ENCODE measurements at regions not wholly inside any gene's neighbourhood (a gene's known extent, or its start where the extent isn't known, plus 50 kb on each side); places are given as distances from the start of the nearest gene placed in this dataset.
A peak's percentile ranks its signal among the peaks of the same experiment; 100 is the strongest.

GRCh38 chr5:42970636-42971559 lies 69.2 kb downstream of the ANXA2R start:
- ATAC-seq (ENCODE audit: low FRiP score in 2 of 2) (no peak), DNase-seq (peak in 1 of 2 donors; percentile 59)
- Histone ChIP-seq H3K4me3 (no peak overlapping the region), H3K9me3 (no peaks in the 10 kb centered on the region), H3K4me1 (no peaks in the 10 kb centered on the region), H3K36me3 (no peaks in the 10 kb centered on the region), H3K27me3 (no peaks in the 10 kb centered on the region), H3K27ac (no peak overlapping the region)
- TF ChIP-seq POLR2A (IDR thresholded peaks at IDR 0.05) = no peak
- TF ChIP-seq, protein P1, sequence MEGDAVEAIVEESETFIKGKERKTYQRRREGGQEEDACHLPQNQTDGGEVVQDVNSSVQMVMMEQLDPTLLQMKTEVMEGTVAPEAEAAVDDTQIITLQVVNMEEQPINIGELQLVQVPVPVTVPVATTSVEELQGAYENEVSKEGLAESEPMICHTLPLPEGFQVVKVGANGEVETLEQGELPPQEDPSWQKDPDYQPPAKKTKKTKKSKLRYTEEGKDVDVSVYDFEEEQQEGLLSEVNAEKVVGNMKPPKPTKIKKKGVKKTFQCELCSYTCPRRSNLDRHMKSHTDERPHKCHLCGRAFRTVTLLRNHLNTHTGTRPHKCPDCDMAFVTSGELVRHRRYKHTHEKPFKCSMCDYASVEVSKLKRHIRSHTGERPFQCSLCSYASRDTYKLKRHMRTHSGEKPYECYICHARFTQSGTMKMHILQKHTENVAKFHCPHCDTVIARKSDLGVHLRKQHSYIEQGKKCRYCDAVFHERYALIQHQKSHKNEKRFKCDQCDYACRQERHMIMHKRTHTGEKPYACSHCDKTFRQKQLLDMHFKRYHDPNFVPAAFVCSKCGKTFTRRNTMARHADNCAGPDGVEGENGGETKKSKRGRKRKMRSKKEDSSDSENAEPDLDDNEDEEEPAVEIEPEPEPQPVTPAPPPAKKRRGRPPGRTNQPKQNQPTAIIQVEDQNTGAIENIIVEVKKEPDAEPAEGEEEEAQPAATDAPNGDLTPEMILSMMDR (IDR thresholded peaks at IDR 0.05) = no peak
- TF ChIP-seq EP300 (IDR thresholded peaks at IDR 0.05) = no peak
- TF ChIP-seq POLR2AphosphoS5 (IDR thresholded peaks at IDR 0.05) = no peak
- 71 to 80% methylated on average over 28 to 32 of the region's 32 CpGs for WGBS, 2 donors

DNA sequence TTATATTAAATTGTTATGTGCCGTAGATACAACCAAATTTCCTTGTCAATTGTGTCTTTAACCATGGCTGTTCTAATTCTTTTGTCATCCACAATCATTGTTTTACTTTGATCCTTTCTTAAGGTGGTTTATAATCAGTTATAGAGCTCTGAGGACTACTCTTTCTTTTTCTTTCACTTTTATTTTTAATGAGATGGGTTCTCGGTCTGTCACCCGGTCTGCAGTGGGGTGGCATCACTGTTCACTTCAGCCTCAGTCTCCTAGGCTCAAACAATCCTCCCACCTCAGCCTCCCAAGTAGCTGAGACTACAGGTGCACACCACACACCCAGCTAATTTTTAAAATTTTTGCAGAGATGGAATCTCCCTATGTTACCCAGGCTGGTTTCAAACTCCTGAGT lies 74.2 kb downstream of the ANXA2R start:
- no peak for ATAC-seq (ENCODE audit: low FRiP score in 2 of 2)
- H3K27me3 ChIP-seq = no peaks in the 10 kb centered on the region
- DNase-seq = no peak
- H3K4me3 ChIP-seq = no peak overlapping the region
- H3K9me3 ChIP-seq = no peaks in the 10 kb centered on the region
- H3K36me3 ChIP-seq = no peaks in the 10 kb centered on the region
- no peak for TF ChIP-seq POLR2AphosphoS5 (IDR thresholded peaks at IDR 0.05)
- no peak for TF ChIP-seq EP300 (IDR thresholded peaks at IDR 0.05)
- no peak for TF ChIP-seq POLR2A (IDR thresholded peaks at IDR 0.05)
- TF ChIP-seq, protein P1 (IDR thresholded peaks at IDR 0.05) = no peak
- no peaks in the 10 kb centered on the region for H3K4me1 ChIP-seq
- WGBS, 2 donors = 87 to 88% methylated on average over 3 of the region's 3 CpGs
- H3K27ac ChIP-seq = no peak overlapping the region

DNA sequence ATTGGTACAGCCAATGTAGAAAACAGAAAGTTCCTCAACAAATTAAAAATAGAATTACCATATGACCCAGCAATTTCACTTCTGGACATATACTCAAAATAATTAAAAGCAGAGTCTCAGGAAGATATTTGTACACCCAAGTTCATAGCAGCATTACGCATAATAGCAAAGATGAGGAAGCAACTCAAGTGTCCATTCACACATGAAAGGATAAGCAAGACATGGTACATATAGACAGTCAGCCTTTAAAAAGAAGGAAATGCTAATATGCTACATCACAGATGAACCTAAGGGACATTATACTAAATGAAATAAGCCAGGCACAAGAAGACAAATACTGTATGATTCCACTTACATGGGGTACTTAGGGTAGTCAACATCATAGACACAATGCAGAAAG lies 76.7 kb downstream of the ANXA2R start:
- Histone ChIP-seq H3K36me3 (no peaks in the 10 kb centered on the region), H3K4me1 (no peaks in the 10 kb centered on the region), H3K9me3 (no peaks in the 10 kb centered on the region), H3K27ac (no peak overlapping the region), H3K4me3 (no peak overlapping the region), H3K27me3 (no peaks in the 10 kb centered on the region)
- WGBS, 2 donors = 90 to 96% methylated on average over 1 of the region's 1 CpG
- DNase-seq (no peak), ATAC-seq (ENCODE audit: low FRiP score in 2 of 2) (no peak)
- TF ChIP-seq POLR2AphosphoS5 (IDR thresholded peaks at IDR 0.05) = no peak
- TF ChIP-seq POLR2A (IDR thresholded peaks at IDR 0.05) = no peak
- no peak for TF ChIP-seq EP300 (IDR thresholded peaks at IDR 0.05)
- TF ChIP-seq, protein P1 (IDR thresholded peaks at IDR 0.05) = no peak

- WGBS, 2 donors = 75 to 86% methylated on average over 2 of the region's 2 CpGs
- TF ChIP-seq, protein P1 (IDR thresholded peaks at IDR 0.05) = no peak
- no peak for TF ChIP-seq POLR2AphosphoS5 (IDR thresholded peaks at IDR 0.05)
- TF ChIP-seq POLR2A (IDR thresholded peaks at IDR 0.05) = no peak
- no peak for TF ChIP-seq EP300 (IDR thresholded peaks at IDR 0.05)
- H3K27ac ChIP-seq = no peak overlapping the region
These were observed 78.0 kb downstream of the ANXA2R start for GRCh38 chr5:42962124-42962523.

DNA sequence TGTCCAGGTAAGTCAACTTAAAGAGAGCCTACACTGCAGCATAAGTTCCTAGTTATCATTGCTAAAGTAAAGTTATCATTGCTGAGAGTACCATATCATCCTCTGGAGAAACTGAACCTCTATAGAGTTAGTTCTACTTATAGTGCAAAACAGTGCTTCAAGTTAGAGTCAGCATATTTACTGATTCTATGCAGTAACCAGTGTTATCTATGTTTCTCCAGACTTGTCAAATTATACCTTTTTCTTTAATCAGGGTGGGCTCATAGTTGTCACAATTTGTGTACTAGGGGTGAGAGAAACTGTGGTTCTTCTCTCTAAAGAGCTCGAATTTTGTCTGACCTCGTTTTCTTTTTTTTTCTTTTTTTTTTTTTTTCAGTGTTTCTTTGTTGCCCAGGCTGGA lies 79.6 kb downstream of the ANXA2R start:
- Histone ChIP-seq H3K9me3 (no peaks in the 10 kb centered on the region), H3K4me3 (no peak overlapping the region), H3K36me3 (no peaks in the 10 kb centered on the region), H3K27me3 (no peaks in the 10 kb centered on the region), H3K27ac (no peak overlapping the region), H3K4me1 (no peaks in the 10 kb centered on the region)
- no peak for DNase-seq
- no peak for ATAC-seq (ENCODE audit: low FRiP score in 2 of 2)
- WGBS, 2 donors = 64 to 85% methylated on average over 2 of the region's 2 CpGs
- TF ChIP-seq POLR2A (IDR thresholded peaks at IDR 0.05) (no peak), EP300 (IDR thresholded peaks at IDR 0.05) (no peak), POLR2AphosphoS5 (IDR thresholded peaks at IDR 0.05) (no peak)
- TF ChIP-seq, protein P1 (IDR thresholded peaks at IDR 0.05) = no peak

More at GRCh38 chr5:42962124-42962523, 78.0 kb downstream of the ANXA2R start:
- Histone ChIP-seq H3K9me3 (no peaks in the 10 kb centered on the region), H3K27me3 (no peaks in the 10 kb centered on the region), H3K36me3 (no peaks in the 10 kb centered on the region), H3K4me1 (no peaks in the 10 kb centered on the region), H3K4me3 (no peak overlapping the region)
- no peak for ATAC-seq (ENCODE audit: low FRiP score in 2 of 2)
- DNase-seq = no peak
